A673 (cell line): ENCODE measurements at regions not wholly inside any gene's neighbourhood (a gene's known extent, or its start where the extent isn't known, plus 50 kb on each side); places are given as distances from the start of the nearest gene placed in this dataset.

Source experiments
- CTCF ChIP-seq: fragments of 300-800, 200-600 bp; sonication (generic); conservative IDR thresholded peaks from 2 replicates; pipeline ENCODE4 v1.5.1; 2017; ENCODE audit warnings: low read depth, mild to moderate bottlenecking, antibody characterized with exemption, low read length, moderate library complexity, mixed read lengths
- EZH2 ChIP-seq: fragments of 200-600 bp; sonication (generic); IDR thresholded peaks from 2 replicates; pipeline ENCODE4 v1.6.1; 2017; ENCODE audit warnings: borderline replicate concordance, low read depth, mild to moderate bottlenecking, mixed read lengths, antibody characterized with exemption, low read length; ENCODE audit not compliant: poor library complexity, severe bottlenecking

GRCh38 chr13:73816702-73817101 lies 317.5 kb downstream of the KLF12 start:
- no peak for TF ChIP-seq CTCF
- TF ChIP-seq EZH2 = no peak
